Stimulated activated CD4-positive, alpha-beta T cell treated with anti-CD3 and anti-CD28 coated beads, TNF-alpha, amount 100 ng/mL, for 24 hours (primary cell): ENCODE measurements at regions not wholly inside any gene's neighbourhood (a gene's known extent, or its start where the extent isn't known, plus 50 kb on each side); places are given as distances from the start of the nearest gene placed in this dataset.
"Not testable (repeated sequence)": the region's sequence is repeated elsewhere in the genome, so short reads cannot be mapped to it uniquely, and the experiment has no call there.

ENCODE experiments used
- DNase-seq, 3 experiments: peaks; one replicate each; pipeline ENCODE4 v3.0.0-alpha.2; 2020; ENCODE audit warnings: low read depth in 3 of 3

DNA sequence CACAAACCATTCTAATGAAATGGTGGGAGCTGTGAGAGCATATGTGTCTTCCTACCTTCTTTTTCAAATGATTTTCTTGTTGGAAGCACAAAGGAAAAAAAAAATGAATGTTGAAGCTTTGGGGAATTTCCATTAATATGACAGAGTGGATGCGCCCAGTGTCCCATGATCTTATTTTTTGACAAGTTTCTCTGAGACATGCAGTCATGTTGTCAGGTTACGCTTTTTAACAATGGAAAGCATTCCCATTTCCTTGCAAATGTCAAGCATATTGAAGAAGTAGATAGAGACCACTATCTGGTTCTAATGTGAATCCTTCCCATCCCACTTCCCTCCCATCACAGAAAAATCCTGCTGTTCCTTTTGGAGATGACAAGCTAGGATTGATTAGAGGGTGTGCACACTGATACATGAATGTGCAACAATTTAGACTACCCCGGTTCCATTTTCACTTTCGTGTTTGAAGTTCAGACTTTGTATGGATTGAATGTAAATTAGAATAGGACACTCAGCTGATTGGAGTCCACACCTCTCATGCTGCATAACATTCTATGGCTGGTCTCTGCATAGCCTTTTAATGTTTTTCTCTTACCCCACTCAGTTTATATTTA, 919.4 kb downstream of the TLE4 start:
- DNase-seq: no peak

DNA sequence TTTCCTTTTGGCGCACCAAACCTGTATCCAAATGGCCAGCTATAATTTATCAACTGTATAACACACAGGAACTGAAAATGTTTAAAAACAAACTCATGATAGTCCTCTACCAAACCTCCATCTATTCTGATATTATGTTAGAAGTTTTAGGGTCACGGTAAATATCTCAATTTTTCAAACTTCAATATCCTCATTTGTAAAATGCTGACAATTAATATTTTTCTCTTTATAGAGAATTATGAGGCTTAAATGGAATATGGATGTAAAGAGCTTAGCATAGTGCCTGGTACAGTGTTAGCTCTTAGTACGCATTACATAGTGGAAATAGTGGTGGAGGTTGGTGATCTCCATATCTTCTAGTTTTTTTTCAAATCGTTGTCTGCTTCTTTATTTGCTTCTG, 917.6 kb downstream of the TLE4 start:
- DNase-seq: no peak

DNA sequence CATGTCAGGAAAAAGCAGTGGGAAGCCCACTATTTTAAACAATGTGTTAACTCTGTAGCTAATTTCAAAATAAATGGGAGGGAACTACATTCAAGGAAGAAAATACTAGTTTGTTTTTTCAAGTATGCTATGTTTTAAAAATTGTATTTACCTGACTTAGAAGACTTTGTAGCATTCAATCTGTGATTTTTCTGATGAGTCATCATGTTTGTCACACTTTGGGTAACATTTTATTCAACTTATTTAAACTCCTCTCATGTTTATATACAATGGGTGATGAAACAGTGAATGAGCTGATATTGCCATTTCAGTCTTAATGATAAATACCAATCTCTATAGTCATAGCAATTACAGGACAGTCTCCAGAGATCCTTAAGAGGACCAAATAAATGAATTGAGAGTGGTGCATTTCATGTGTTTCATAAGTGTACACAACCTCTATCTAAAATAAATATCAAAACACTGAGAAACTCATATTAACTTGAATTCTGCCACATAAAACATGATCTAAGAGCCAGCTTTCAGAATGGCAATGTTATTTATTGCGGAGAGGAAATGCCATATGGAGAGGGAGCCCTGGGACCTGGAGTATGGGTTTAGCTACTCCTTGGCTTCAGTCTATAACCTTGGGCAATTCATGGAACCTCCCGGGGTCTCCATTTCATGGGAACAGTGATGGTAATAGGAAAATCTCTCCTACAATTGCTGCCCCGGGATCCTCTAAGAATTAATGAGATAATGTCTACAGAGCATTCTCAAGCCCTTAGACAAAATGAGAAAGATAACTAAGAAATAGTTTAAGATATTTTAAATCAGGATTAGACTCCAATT, 913.9 kb downstream of the TLE4 start:
- DNase-seq: no peak

DNA sequence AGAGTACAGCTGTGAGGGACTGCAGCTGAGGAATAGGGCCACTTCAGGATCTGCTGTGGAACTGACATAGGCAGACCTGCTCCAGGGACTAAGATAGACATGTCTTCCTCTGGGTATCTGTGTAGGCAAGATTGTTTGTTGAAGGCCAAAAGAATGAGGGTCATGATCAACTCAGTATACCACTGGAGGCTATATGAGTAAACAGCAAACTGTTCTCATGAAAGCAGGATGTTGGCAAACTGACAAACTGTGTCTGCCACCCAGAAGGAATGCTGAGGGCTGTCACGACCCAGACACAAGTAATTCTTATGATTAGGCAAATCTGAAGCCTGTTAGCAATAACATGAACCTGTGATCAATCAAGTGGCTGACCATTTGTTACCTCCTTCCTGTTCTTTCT, 910.5 kb downstream of the TLE4 start:
- DNase-seq: not testable (repeated sequence)

DNA sequence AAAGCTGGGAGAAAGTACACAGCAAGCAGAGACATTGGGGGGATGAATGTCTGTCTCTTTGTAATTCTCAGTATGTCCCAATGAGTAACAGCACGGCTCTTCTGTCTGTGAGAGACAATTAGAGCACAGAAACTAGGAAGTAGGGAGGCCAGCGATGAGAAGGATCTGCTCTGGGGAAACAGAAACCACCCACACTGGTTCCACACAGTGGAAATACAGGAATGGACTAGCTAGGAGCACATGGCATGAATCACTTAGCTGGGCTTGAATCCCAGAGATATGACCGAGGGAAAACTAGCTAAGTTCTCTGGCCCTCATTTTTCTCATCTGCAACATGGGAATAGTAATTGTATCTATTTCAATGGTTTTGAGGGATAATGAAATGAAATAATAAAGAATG, 895.9 kb downstream of the TLE4 start:
- no peak for DNase-seq

DNA sequence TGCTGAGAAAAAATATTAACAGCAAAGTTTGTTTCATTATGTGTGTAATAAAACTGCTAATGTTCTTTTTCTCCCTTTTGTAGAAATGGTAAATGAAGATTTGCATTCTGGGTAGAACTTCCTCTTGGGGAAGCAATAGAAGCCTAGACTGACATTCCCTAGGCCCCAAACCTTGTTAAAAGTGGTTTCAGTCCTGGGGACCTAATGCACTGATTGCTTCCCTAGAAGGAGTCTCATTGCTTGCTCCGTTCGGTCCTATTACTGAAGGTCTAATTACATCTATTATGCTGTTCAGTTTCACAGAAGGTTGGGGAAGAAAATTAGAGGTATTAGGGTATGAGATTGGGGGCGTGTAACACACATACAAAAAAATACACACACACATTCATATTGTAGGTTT, 893.8 kb downstream of the TLE4 start:
- DNase-seq: no peak

DNA sequence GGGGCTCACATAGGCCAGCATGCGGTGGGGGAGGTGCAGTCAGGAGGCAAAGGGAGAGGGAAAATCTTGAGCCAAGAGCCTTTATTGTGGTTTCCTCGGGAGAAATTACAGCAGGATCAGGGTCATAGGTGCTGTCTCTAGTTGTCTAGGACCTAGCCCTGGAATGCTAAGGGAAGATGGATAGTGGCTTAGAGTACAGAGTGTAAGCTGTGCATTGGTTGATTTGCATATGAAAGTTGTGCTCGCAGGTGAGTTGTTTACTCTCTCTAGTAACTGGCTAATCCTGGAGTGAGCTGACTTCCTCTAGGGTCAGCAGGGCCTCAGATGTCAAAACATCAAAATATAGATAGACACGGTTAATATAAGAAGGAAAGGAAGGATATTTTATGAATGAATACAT, 877.7 kb downstream of the TLE4 start:
- DNase-seq: no peak

DNA sequence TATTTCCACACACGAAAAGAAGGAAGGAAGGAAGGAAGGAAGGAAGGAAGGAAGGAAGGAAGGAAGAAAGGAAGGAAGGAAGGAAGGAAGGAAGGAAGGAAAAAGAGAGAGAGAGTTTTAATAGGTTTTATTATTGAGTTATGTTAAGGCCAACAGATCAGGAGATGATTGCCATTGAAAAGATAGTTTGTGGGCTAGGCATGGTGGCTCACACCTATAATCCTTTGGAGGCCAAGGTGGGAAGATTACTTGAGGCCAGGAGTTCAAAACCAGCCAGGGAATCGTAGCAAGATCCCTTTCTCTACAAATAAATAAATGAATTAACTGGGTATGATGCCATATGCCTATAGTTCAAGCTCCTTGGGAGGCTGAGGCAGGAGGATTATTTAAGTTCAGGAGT, 877.2 kb downstream of the TLE4 start:
- no peak for DNase-seq

DNA sequence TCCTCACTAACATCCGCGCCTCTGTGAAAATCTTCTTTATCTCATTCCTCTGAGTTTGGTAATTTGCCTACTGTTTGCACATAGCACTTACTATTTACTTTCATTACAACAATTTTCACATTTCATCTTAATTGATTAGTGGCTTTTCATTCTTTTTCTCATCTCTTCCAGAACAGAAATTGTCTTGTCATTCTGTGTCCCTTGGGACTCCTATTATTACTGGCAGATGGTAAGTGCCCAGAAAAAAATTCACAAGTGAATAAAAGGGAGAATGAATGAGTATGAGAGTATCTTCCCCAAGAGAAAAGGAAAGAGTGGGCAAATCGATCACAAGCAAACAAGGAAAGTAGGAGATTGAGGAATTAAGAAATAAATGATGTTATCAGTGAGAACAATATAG, 876.1 kb downstream of the TLE4 start:
- DNase-seq: no peak

DNA sequence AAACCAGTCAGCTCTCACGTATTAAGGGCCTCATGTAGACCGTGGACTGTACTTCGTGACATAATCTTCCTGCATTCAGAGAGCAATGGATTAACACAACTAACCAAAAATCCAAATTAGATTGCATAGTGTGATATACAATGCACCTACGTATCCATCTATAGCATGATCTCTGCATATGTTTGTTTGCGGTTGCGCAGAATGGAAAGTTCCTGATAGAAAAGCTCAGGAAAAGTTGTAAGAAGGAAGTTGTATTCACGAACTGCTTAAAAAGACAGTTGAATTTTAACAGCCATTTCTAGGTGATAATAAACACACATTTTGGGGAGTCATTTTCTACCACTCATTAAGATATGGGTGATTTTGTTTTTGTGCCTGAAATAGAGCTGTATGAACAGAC, 869.0 kb downstream of the TLE4 start:
- DNase-seq: no peak

DNA sequence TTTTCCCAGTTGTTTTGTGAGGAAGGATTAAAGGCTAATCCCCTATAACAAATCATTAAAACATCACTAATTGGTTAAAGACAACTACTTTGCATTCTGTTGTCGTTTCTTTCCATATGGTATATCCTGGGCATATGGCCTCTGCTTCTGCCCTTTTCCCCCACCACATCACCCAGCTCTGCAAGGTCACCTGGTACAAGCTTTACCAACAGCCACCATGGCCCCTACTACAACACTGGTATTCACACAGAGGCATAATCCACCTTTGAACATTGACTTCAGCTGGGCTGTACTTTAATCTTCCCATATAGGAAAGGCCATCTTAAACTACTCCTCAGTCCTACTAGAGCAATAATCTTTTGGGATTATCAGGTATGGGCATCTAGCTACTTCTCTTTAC, 866.1 kb downstream of the TLE4 start:
- no peak for DNase-seq

DNA sequence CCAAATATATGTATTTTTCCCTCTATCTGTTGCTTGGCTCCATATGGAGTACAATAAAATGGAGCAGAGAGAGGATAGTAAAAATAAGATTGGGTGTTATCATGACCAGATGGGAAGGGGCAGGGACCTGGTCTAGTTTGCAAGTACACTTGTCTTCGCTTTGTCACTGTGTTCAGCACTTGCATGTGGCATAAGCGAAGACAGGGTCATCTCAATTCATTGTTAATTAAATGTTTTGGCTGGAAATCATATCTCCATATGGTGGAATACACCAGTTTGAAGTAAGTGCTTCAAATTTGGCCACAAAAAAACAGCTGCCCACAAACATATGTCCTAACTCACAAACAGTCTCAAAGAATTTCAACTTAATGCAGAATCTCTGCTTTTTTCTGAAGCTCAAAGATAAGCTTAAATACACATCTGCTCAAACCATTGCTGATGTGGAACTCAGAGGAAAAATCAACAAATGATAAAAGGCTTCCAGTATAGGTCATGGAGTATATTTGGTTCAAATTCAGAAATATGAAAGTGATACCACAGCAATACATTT, 865.4 kb downstream of the TLE4 start:
- DNase-seq: no peak

DNA sequence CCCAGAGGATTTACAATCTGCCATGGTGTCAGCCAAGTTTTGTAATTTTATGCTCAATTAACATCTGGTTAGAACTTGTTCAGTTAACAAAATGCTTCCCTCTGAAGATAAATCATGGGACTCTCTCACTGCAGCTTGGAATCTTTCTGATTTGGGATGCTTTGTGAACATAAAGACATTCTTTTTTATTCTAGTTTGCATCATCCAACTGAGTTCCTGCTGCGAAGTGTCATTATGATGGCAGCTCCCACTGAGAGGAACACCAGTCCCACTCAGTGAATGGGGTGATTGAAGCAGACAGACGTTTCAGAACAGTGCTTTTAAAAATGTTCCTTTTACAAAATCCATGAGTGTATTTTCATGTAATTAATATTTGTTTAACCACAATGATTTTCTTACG, 863.8 kb downstream of the TLE4 start:
- DNase-seq: no peak

DNA sequence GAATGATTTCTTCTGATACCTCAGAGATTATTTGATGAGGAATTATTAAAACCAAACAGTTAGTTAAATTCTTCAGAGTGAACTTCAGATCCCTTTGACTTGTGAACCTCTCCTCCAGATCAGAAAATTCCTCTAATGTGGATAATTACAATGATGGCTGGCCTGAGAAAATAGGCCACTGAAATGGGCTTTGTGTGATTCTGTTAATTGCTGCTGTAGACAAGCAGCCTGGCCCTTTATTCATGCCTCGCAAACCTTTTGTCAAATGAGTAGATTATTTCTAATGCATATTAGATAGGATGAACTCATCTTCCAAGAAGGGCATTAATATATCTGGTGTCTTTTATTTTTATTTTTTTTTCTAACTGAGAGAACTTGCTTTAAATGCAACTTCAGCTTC, 855.2 kb downstream of the TLE4 start:
- no peak for DNase-seq

DNA sequence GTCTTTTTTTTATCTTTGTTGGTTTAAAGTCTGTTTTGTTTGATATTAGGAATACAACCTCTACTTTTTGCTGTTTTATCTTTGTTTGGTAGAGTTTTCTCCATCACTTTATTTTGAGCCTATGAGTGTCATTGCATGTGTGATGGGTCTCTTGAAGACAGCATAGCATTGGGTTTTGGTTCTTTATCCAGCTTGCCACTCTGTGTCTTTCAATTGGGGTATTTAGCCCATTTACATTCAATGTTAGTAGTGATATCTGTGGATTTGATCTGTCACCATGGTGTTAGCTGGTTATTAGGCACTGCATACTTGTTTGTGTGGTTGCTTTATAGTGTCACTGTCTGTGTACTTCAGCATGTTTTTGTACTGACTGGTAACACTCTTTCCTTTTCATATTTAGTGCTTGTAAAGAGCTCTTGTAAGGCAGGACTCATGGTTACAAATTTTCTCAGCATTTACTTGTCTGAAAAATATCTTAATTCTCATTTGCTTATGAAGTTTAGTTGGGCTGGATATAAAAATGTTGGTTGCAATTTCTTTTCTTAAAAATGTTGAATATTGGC, 845.5 kb downstream of the TLE4 start:
- DNase-seq: no peak

DNA sequence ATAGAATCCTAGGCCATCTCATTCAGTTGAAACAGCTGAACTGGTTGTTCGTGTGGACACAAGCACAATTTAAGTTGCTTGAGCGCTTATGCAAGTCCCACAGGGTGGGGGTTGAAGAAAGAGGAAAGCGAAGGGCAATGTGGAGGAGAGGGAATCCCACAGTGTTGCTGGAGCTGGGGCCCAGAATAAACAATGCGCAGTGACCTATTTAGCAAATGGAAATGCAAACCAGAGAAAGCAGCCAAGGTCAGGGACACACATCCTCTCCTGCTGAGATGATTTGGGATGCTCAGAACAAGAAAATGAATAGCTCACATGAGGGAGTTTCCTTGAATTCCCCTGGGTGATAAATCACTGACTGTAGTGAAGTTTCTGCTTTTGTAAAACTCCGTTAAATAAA, 838.3 kb downstream of the TLE4 start:
- DNase-seq: no peak

DNA sequence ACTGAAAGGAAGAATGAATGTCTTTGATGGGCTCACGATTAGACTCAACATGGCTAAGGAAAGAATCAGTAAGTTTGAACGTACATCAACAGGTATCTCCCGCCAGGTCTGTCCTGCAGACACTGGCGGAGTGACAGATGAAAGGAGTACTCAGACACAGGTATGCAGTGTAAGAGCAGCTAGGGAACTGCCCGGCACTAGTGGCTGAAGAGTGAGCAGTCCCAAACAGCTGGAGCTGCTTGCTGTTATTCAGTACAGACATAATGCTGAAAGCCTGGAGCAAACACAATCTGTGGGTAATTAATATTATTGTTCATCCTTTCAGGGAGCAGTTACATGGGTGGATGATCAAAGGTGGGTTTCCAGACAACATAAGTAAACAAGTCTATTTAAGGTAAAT, 835.5 kb downstream of the TLE4 start:
- DNase-seq: no peak

DNA sequence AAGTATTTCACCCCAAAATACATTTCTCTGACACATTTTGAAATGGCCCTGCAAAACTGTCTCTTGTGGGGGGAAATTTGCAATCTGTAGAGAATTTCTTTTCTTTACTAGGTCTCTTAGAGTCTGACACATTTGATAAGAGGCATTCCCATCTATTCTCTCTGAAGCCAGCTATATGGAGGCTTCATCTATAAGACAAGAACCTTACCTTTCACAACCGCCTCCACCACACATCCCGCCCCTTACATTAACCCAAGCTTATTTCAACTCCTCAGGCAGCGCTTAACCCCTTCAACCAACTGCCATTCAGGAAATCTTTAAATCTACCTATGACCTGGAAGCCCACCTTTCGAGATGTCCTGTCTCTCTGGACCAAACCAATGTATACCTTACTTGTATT, 829.5 kb downstream of the TLE4 start:
- no peak for DNase-seq

DNA sequence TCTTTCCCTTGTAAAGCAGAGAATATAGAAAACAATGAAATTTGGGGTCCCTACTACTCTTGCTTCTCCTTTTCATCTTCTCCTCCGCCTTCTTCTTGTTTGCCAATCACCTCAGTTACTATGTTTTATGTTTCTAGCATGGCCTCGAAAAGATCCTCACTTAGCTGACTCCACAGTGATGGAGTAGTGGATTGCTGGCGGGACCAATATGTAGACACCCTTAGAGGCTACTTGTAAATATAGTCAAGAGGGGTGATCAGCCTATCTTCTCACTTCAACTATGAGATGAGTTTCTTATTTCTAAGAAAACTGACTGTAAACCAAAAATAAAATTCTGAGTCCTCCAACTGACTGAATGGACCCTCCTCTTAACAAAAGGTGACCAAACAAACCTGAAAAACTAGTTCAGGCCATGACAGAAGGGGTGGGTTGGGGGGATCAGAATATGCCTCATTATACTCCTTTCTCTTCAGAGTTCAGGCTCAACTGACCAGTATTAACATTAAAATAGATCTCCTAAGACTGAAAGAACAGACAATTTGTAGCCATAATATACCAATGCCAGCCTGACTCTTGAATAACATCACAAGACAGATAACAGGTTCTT, 829.0 kb downstream of the TLE4 start:
- no peak for DNase-seq

DNA sequence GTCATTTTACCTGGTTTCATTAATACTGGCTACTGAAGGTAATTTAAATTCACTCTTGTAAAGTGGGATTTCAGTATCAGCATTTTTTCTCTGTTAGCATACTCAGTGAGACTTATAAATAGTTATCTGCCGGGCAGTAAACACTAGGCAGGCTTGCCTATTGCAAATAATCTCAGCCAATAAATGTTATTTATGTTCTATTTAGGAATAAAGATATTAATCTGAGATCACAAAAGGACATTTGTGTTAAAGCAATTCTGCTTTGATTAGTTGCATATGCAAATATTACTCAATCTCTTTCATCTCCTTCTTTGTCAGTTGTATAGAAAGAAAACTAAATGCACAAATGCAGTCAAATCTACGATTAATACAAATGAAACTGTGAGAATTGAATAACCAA, 827.8 kb downstream of the TLE4 start:
- no peak for DNase-seq

DNA sequence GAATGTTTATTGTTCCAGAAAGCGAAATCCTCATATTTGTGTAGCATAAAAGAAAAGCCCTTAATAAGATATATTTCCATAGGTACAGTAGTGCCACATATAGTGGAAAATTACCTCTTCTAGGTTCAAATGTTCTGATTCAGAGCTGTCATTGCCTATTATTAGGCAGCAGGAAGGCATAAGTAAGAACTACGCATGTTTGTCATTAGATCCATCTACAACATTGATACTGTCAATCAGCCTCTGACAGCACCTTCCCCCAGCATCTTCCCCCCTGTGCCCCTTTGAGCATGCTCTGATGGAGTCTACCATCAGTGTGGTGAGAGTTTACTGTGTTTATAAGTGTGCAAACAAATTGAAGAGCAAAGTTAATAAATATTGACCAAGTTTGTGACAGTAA, 816.1 kb downstream of the TLE4 start:
- no peak for DNase-seq

DNA sequence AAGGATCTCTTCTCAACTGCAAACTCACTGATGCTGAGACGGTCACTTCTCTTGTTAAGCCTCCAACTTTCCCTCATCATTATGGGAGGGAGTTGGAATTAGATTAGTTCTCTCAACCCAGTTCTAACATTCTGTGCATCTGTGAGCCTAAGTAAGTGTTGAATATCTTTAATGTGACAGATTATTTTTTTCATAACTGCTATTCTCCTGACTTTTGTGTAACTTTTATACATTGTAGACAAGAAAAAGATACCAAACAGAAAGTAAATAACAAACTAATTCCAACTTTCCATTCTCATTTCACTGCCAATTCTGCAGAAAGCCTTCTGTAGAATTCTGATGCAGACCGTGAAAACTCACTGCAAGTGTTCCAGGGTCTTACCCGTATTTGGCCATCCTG, 813.5 kb downstream of the TLE4 start:
- DNase-seq: no peak

DNA sequence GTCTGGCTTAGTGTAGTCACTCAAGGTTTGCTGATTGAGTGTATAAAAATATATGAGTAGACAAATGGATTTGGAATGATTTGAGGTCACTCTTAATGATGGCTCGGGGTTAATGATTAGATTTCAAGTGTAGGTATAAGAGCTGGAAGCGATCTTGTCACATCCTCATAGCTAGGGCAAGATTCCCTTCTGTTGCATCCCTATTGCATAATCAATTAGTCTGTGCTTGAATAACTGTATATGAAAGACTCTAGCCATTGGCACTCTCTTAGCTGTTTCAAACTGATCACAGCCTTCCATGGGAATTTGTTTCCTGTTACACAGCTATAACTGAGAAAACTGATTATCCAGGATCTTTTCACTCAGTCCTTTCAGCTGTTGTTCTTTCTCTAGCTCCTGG, 811.6 kb downstream of the TLE4 start:
- no peak for DNase-seq
